HG03064 (cell line): ENCODE measurements at regions not wholly inside any gene's neighbourhood (a gene's known extent, or its start where the extent isn't known, plus 50 kb on each side); places are given as distances from the start of the nearest gene placed in this dataset.

Experiments
- ATAC-seq: cut with Tn5 transposase; IDR thresholded peaks from one replicate; pipeline ENCODE4 v1.9.1; 2021; ENCODE audit warnings: low read depth; ENCODE audit not compliant: unreplicated experiment

- no peak for ATAC-seq
Observed at GRCh38 chr12:92439420-92439805, 263.4 kb upstream of the PLEKHG7 start.

DNA sequence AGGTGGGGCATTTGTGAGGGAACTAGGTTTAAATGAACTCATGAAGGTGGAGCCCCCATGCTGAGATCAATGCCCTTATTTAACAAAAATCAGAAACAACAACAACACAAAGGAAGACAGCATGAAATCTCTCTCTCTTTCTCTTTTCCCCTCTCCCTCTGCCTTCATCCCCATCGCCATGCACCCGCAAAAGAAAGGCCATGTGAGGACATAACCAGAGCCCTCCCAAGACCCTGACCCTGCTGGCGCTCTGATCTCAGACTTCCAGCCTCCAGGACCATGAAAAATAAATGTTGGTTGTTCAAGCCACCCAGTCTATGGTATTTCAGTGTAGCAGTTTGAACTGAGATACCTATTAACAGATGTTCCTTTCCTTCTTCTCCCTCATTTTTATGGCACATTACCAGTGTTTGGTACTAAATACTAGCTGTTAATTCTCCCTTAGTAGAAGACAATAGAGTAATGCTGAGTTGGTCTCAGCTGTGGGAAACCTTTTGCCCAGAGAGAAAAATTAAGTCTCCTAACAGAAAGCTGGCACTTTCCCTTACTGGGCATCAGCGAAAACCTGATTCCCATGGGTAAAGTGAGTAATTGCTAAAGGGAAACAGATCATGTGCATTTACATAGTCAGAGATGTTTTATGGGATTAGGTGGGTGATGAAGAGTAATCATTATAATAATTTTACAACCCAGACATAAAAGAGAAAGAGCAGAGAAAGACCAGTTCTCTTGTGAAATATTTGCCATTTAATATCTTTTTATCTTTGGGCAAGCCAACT lies 264.0 kb upstream of the PLEKHG7 start:
- no peak for ATAC-seq

- no peak for ATAC-seq
Observed at GRCh38 chr12:92437452-92437851, 265.3 kb upstream of the PLEKHG7 start.

DNA sequence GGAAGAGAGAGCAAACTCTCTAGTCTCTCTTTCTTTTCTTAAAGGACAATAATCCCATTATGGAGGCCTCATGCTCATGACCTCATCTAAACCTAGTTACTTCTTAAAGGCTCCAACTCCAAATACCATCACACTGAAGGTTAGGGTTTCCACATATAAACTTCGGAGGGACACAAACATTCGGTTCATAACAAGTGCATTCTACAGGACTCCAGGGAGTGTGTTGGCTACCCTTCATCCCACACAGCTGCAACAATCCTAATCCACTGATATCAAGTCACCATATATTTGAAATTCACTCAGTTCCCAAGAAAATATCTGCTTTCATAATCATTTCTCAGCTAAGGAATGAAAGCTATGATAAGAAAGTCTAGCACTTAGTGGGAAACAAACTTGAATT lies 265.9 kb upstream of the PLEKHG7 start:
- ATAC-seq: no peak

DNA sequence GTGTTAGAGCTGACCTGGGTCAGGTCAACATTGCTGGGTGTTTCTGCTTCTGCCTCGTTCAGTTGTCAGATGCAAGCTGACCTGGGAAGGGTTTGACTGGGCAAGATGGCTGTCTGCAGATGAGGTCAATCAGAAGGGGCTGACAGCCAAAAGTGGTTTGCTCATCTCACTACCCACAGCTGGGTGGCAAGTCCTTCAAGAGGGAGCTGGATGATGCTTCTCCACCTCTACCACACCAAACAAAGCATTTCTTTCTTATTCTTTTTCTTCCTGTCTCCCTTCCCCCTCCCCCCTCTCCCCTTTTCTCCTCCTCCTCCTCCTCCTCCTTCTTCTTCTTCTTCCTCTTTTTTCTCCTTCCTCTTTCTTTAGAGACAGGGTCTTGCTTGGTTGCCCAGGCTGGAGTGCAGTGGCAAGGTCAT lies 268.2 kb upstream of the PLEKHG7 start:
- ATAC-seq: no peak

GRCh38 chr12:92432724-92433441 lies 269.9 kb upstream of the PLEKHG7 start:
- ATAC-seq: peak; percentile 60

DNA sequence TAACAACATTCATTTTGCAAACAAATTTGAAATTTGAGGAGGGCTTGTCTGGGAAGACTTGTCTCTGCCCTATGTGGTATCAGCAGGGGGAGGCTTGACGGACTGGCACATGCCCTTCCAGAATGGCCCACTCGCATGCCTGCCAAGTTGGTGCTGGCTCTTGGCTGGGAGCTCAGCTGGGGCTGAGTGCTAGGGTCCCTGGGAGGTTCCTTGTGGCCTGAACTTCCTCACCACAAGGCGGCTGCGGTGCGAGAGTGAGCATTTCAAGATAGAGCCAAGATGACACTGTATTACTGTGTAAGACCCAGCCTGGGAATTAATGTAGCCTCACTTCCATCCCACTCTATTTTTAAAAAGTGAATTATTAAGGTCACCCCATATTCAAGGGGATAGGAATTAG lies 271.6 kb upstream of the PLEKHG7 start:
- peak; percentile 51 for ATAC-seq

GRCh38 chr12:92426332-92426731 lies 276.5 kb upstream of the PLEKHG7 start:
- no peak for ATAC-seq

DNA sequence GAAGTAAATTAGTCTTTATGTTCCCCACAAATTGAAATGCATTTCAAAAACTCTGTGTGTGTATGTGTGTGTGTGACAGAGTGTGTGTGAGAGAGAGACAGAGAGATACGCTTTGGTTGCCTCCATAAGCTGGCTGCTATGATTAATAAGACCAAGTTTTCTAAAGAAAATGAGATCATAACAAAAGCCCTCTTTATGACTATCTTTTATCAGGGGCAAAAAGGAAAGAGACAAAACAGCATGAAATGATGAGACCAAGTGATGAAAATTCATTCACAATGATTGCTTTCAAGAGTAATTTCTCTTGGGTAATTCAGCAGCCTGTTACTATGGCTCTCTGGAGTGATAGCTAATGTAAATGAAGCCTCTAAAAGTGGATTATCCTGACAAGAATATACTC lies 277.6 kb upstream of the PLEKHG7 start:
- ATAC-seq: no peak

DNA sequence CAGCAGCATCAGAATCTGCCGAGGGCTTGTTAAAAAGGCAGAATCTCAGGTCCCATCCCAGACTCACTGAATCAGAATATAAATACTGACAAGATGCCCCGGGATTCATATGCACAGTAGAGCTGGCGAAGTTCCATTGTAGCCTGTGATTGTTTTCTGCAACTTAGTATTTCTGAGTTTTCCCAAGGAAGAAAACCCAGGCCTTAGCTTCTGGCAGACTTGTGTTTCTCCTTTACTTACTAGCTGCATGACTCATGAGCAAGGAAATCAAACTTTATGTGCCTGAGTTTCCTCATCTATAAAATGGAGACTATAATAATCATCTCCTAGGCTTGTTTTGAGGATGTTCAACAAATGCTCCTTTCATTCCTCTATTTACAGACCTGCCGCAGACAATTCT lies 278.5 kb upstream of the PLEKHG7 start:
- ATAC-seq: no peak

- no peak for ATAC-seq
Observed at GRCh38 chr12:92421701-92422100, 276.1 kb upstream of the BTG1 start.

DNA sequence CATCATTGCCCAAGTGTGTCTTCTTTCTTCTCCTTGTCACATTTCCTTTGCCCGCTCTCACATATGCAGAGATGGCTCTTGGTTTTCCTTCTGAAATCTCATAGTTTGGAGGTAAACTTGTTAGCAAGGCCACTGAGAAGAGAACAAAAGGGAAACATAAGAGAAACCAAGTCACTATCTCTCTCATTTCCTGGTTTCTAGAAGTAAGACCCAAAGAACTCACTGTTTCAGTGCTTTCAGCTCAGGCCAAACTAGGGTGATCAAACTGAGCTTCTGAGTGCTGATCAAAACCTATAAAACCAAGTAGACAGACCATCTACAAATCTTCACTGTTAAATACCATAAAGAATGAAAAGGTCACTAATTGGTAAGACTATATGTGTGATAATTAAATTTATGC lies 275.4 kb upstream of the BTG1 start:
- ATAC-seq: no peak

GRCh38 chr12:92419201-92419600 lies 273.6 kb upstream of the BTG1 start:
- no peak for ATAC-seq

GRCh38 chr12:92418381-92418780 lies 272.7 kb upstream of the BTG1 start:
- no peak for ATAC-seq

- no peak for ATAC-seq
Observed at GRCh38 chr12:92417373-92417772, 271.7 kb upstream of the BTG1 start.

- ATAC-seq: no peak
Observed at GRCh38 chr12:92416385-92416812, 270.8 kb upstream of the BTG1 start.

- no peak for ATAC-seq
Observed at GRCh38 chr12:92414170-92415070, 268.8 kb upstream of the BTG1 start.

DNA sequence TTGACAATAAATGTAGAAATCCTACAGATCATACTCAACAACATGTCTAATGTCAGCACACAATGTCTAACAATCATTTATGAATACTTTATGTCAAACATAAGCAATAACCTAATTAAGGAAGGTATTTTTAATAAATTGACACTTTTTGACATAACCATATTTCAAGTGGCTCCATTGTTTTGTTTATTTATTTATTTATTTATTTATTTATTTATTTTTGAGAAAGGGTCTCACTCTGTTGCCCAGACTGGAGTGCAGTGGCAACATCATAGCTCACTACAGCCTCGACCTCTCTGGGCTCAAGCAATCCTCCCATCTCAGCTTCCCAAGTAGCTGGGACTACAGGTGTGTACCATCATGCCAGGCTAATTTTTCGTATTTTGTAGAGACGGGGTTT lies 267.6 kb upstream of the BTG1 start:
- ATAC-seq: no peak

DNA sequence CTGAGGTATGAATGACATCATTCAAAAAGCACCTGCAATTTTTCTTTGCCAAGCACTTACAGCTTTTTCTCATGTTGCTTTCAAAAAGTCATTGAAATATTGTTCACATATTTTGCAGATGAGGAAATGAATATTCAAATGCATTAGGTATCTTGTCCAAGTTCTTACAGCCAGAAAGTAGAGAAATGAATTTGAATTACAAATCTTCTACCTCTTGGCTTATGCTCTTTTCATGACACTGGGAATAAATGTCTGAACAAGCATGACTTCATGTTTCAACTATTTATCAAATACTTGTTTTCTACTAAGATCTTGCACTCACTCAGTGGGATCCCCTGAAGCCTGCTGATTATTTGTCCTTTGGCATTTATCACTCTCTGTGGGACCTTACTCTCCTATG lies 267.2 kb upstream of the BTG1 start:
- no peak for ATAC-seq

GRCh38 chr12:92411687-92412086 lies 266.0 kb upstream of the BTG1 start:
- no peak for ATAC-seq
